ENCODE measurements at regions not wholly inside any gene's neighbourhood (a gene's known extent, or its start where the extent isn't known, plus 50 kb on each side); places are given as distances from the start of the nearest gene placed in this dataset.
"Not testable (repeated sequence)": the region's sequence is repeated elsewhere in the genome, so short reads cannot be mapped to it uniquely, and the experiment has no call there.

GRCh38 chr6:141203902-141204575, 928.7 kb upstream of the GJE1 start:
- DNase-seq = no peak

- no peak for DNase-seq
Observed at GRCh38 chr6:141202626-141203025, 930.1 kb upstream of the GJE1 start.

DNA sequence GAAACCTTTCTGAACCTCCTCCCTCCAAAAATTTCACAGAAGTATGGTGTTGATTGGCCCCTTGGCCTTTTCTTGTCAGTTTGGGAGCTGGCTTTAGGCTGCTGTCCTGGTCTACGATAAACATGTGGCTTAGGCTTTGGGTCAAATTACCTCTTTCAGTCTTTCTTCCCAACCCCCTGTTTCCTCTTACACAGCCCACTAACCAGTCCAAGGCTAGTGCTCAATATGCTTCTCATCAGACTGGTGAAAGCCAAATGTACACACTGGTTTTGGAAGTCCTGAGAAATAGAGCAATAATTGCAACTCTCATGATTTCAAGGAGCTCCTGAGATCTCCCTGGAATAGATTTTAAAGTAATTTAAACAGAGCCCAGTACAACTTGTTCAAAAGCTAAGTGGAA, 933.7 kb upstream of the GJE1 start:
- no peak for DNase-seq

DNA sequence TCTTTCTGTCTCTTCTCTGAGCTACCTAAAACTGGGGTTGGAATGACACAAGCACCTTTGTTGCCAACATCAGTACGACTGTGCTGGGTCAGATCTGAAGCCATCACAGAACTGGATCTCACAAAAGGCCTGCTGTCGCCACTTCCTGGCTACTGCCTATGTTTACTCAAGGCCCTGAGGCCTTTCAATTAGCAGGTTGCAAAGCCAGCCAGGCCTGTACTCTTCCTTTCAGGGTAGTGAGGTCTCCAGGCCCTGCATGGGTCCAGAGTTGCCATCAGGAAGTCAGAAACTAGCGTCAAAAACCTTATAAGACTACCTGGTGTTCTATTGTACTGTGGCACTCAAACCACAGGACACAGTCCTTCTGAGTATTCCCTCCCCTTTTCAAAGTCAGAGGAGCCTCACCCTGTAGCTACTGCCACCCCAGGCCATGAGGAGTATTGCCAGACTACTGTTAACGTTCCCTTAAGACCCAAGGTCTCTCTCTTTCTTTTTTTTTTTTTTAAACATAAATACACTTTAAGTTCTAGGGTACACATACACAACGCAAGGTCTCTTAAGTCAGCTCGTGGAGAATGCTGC, 937.4 kb upstream of the GJE1 start:
- no peak for DNase-seq

DNA sequence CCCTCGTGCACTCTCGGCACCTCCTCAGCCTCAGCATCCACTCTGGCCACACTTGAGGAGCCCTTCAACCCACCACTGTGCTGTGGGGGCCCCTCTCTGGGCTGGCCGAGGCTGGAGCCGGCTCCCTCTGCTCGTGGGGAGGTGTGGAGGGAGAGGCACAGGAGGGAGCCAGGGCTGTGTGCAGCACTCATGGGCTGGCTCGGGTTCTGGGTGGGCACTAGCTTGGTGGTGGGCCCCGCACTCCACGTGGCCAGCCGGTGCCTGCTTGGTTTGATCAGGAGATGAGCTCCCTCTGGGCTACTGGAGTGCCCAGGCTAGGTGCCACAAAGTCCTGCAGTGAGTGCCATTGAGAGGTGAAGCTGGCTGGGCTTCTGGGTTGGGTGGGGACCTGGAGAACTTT, 949.4 kb upstream of the GJE1 start:
- DNase-seq = no peak

GRCh38 chr6:141175458-141175857, 957.3 kb upstream of the GJE1 start:
- DNase-seq = not testable (repeated sequence)

- no peak for DNase-seq
Observed at GRCh38 chr6:141174932-141175331, 957.8 kb upstream of the GJE1 start.

DNA sequence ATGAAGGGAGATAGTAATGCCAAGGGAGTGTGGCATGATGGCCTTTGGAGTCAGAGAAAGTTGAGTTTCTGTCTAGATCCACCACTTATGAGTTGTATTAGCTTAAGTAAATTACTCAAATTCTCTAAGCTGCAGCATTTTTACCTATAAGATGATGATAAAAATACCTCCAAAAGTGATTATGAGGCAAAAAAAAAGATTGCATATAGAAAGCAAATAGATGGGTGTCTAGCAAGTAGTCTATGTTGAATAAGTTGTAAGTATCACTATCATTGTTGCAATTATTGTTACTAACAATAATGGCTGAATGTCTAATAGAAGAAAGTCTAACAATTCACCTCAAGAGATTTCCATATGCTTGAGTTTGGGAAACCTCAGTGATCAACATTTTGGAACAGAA, 959.2 kb upstream of the GJE1 start:
- DNase-seq = no peak

- DNase-seq = no peak
Observed at GRCh38 chr6:141169419-141169818, 963.3 kb upstream of the GJE1 start.

DNA sequence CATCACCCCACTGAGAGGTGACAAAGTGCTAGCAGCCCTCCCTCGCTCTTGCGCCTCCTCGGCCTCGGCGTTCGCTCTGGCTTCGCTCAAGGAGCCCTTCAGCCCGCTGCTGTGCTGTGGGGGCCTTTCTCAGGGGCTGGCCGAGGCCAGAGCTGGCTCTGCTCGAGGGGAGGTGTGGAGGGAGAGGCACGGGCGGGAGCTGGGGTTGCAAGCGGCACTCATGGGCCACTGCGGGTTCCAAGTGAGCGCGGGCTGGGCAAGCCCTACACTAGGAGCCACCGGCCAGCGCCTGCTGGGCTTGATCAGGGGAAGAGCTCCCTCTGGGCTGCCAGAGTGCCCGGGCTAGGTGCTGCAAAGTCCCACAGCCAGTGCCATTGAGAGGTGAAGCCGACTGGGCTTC, 964.8 kb upstream of the GJE1 start:
- no peak for DNase-seq

DNA sequence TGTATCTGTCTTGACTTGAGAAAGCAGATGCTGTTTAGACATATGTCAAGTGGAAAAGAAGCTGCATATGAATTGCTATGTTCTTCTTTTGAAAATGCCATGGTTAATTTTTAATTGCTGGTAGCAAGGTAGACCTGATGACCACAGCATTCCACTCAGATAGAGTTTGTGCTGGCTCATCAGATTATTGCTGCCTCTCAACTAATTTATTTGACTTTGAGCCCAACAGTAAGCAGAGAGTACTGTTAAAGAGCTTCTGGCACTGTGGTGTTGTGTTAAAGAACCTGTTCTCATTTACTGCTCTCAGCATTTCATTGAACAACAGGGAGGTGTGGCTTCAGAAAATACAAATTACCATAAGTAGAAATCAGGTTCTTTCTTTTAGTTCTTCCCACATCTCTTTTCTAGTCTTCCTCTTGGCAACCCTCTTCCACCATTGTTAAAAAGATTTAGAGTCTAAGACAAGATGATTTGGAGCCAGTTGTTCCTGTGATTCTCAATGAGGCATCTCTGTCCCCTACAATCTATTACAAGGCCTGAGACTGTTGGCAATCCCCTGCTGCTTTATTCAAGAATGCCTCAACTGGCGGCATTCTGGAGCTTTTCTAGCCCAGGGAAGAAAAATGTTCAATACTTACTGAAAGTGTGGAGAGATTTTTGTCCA, 967.6 kb upstream of the GJE1 start:
- no peak for DNase-seq

DNA sequence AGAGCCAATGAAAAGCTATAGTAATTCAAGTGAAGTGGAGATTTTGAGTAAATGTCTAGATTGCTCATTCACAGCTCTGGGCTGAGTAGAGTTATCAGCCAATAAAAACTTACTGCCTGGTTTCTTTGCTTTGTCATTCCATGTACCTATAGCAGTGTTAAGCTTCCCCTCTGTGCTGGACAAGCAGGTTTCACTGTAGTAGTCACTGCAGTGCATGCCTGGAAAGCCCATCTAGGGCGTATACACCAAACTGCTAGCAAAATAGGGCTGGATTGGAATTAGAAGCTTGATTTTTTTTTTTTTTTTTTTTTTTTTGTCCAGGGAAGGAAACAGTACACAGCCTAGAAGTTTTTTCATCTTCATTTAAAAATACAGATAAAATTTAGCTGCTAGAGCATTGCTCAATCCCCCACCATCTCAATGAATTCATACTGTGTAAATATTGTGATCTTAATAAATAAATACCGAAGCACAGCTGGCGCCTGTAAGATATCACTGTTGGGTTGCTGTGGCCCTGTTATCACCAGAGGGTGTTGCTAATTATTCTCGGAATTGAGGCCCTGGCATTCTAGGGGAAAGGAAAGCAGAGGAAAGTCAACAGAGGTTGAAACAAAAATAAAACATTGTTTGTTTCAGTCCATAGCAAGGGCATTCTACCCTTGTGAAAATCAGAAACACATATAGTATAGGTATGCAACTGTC, 968.5 kb upstream of the GJE1 start:
- DNase-seq = no peak

DNA sequence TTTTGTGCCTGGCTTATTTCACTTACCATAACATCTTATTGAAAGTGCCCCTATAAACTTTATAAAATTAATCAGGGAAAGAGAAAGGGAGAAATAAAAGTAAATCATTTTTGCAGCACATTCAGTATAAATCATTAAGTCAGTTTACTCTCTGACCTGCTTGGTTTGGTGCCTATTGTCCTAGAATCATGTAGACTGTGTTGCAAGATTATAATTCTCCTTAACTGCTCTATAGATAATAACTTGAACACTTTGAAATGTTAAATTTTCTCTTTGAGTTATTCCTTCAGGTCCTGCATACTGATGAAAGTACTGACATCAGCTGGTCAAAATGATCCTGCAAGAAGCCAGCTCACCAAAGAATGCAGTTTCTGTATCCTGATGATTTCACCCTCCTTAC, 969.6 kb upstream of the GJE1 start:
- no peak for DNase-seq

GRCh38 chr6:141158740-141159139, 974.0 kb upstream of the GJE1 start:
- DNase-seq = no peak

GRCh38 chr6:141153563-141153962, 979.2 kb upstream of the GJE1 start:
- DNase-seq = no peak

DNA sequence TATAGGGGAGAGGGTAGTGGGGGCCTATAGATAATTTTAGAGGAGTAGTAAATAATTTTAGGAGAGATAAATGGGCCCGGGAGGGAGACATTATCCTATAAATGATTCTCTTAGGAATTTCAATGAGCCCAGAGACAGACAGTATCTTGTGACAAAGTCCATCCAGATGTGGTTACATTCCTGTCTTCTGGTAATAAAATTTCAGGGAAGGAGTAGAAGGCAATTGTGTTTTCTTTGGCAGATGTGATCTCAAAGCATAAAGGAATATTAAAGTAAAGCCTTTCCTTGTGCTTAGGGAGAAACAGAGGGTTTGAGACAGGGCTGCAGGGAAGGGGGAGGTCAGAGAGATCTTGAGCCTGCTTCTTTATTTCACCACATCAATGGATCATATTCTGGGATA, 979.8 kb upstream of the GJE1 start:
- no peak for DNase-seq

DNA sequence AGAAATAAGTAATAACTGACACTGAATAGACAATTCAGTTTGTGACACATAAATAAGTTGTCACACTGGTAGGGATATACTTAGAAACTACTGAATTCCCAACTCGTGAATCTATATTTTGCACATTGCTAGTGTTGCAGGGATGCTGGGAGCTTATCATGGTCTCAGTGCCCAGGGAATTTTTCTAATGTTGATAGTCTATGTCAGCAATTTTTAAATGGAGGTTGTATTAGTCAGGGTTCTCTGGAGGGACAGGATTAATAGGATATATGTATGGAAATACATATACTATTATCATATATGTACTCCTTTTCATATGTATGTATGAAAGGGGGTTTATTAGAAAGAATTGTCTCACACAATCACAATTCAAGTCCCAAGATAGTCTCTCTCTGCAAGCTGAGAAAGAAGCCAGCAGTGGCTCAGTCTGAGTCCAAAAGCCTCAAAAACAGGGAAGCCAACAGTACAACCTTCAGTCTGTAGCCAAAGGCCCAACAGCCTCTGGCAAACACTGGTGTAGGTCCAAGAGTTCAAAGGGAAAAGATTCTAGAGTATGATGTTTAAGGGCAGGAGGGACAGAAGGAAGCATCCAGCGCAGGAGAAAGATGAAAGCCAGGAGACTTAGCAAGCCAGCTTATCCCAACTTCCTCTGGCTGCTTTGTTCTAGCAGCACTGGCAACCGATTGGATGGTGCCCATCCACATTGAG, 980.9 kb upstream of the GJE1 start:
- DNase-seq = no peak

DNA sequence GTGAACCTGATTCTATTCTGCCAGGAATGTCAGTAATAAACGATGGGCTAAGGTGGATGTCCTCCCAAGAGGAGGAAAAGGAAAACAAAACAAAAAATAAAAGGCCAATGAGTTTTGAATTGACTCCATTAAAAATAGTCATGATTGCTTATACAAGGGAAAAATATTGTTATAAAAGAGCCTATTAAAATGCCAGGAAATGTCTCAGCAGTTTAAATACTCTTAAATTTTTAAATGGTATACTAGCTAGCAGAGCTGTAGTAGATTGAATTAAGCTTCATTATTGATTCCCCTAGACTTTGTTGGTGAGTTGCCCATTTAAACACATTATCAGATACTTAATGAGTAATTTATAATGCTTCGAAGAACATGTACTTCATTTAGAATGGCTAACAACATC, 990.9 kb upstream of the GJE1 start:
- DNase-seq = no peak

DNA sequence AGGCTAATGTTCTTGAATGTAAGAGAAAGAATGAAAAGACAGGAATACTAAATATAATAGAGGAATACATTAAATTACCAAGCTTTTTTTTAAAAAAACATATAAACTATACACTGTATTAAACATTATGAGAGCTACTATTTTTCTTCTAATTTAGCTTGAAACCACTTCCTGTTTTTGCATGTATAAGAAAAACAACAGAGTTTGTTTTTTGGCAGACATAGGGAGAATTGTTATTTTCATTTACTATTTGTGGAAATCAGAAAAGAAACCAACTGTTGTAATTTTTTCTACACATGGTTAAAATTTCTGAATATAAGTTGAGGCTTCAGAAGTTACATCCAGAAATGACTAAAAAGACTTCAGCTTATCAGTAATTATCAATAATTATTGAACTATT, 991.8 kb upstream of the GJE1 start:
- no peak for DNase-seq

GRCh38 chr6:141139461-141139860, 993.3 kb upstream of the GJE1 start:
- no peak for DNase-seq

GRCh38 chr6:141134723-141135122, 998.0 kb upstream of the GJE1 start:
- no peak for DNase-seq

DNA sequence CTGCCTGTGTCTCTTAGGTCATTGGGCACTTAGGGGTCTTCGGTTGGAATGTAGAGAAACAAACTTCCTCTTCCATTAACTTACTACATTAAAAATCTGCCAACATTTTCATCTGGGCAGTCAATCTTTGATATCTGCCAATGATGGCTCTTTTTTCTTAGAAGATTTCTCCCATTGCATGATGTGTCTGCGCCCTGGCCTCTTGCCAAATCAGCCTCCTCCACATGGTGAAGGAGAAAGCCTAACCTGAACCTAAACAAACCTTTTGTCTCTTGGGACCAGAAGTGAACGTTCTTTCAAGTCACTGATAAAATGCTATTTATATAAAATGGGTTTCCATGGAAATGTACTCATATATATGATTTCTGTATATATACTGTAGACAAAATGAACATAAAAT, 998.9 kb upstream of the GJE1 start:
- DNase-seq = no peak

- DNase-seq = no peak
Observed at GRCh38 chr6:141133346-141133745, 999.4 kb upstream of the GJE1 start.
